Osteoblast (primary cell): ENCODE measurements at regions not wholly inside any gene's neighbourhood (a gene's known extent, or its start where the extent isn't known, plus 50 kb on each side); places are given as distances from the start of the nearest gene placed in this dataset.

Source experiments
- DNase-seq: peaks from one replicate; pipeline ENCODE4 v3.0.0; 2011; ENCODE audit warnings: low spot score, mixed read lengths; ENCODE audit not compliant: insufficient read length; ENCODE audit errors: missing footprints
- H2AFZ ChIP-seq: 2 replicates; pipeline ENCODE4 v1.6.0; 2011; ENCODE audit warnings: mild to moderate bottlenecking, low read length
- H3K27ac ChIP-seq: 2 replicates; pipeline ENCODE4 v1.5.1; 2011; ENCODE audit warnings: mild to moderate bottlenecking, low read depth, low read length, moderate library complexity
- H3K27me3 ChIP-seq: 2 replicates; pipeline ENCODE4 v1.6.0; 2012; ENCODE audit warnings: mild to moderate bottlenecking, control low read depth, inconsistent platforms, low read length, moderate library complexity; ENCODE audit not compliant: insufficient read depth
- H3K36me3 ChIP-seq: 2 replicates; pipeline ENCODE4 v1.5.1; 2011; ENCODE audit warnings: mild to moderate bottlenecking, low read length, control low read depth, moderate library complexity; ENCODE audit not compliant: insufficient read depth
- H3K4me1 ChIP-seq: 2 replicates; pipeline ENCODE4 v1.5.1; 2011; ENCODE audit warnings: mild to moderate bottlenecking, low read length, control low read depth, moderate library complexity; ENCODE audit not compliant: insufficient read depth
- H3K4me2 ChIP-seq: 2 replicates; pipeline ENCODE4 v1.6.0; 2011; ENCODE audit warnings: mild to moderate bottlenecking, low read length; ENCODE audit not compliant: insufficient read depth
- H3K4me3 ChIP-seq: fragments of 200-600 bp; sonication (generic); 3 replicates; pipeline ENCODE4 v1.5.1; 2012; ENCODE audit warnings: mild to moderate bottlenecking, low read length, inconsistent platforms; ENCODE audit not compliant: insufficient read depth
- H3K79me2 ChIP-seq: 2 replicates; pipeline ENCODE4 v1.6.0; 2012; ENCODE audit warnings: mild to moderate bottlenecking, low read length, control low read depth, inconsistent platforms; ENCODE audit not compliant: insufficient read depth
- H3K9me3 ChIP-seq: 2 replicates; pipeline ENCODE4 v1.5.1; 2011; ENCODE audit warnings: low read depth, low read length, control low read depth
- H4K20me1 ChIP-seq: 2 replicates; pipeline ENCODE4 v1.6.0; 2012; ENCODE audit warnings: mild to moderate bottlenecking, low read length, control low read depth; ENCODE audit not compliant: insufficient read depth
- TF ChIP-seq, protein P1 (sequence below): IDR thresholded peaks from 2 replicates; pipeline ENCODE4 v1.5.1; 2011; ENCODE audit warnings: mild to moderate bottlenecking, low read depth, low read length, moderate library complexity; ENCODE audit errors: extremely low read depth

DNA sequence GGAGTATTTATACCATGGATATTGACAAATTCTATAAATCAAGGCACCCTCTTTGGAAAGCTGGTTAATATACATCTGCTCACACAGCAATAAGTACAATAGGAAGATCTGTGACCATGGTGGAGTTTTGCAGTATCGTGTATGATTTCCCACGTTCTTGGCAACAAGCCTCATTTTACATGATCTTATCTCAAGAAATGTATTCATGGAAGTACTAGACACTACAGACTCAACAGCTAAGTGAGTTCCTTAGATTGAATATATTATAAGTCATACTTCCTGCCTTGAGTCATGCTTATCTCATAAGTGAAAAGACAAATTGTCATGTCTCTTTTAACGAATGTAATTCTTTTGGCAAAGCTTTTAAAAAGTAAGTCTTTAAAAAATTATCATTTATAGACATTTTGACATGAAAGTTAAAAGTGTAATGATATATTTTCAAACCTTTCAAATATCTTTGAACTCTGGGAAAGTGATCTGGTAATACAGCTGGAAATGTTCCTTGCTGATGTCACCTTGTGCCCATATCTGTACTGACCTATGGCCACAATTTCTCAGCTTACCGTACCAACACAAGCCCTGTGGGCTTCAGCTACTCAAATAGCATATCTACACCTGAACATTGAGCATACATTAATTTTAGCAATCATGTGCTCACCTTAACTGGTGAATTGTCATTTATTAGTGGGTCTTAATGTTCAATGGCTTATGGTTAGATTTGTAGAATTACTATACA, 130.3 kb upstream of the TMC3 start:
- Histone ChIP-seq H3K27me3 (no peaks in the 10 kb centered on the region), H3K79me2 (no peaks in the 10 kb centered on the region), H3K4me2 (no peak overlapping the region), H3K9me3 (no peaks in the 10 kb centered on the region), H2AFZ (no peak overlapping the region), H3K36me3 (no peaks in the 10 kb centered on the region), H3K4me3 (no peak overlapping the region), H3K4me1 (no peaks in the 10 kb centered on the region), H4K20me1 (no peaks in the 10 kb centered on the region), H3K27ac (no peak overlapping the region)
- TF ChIP-seq, protein P1, sequence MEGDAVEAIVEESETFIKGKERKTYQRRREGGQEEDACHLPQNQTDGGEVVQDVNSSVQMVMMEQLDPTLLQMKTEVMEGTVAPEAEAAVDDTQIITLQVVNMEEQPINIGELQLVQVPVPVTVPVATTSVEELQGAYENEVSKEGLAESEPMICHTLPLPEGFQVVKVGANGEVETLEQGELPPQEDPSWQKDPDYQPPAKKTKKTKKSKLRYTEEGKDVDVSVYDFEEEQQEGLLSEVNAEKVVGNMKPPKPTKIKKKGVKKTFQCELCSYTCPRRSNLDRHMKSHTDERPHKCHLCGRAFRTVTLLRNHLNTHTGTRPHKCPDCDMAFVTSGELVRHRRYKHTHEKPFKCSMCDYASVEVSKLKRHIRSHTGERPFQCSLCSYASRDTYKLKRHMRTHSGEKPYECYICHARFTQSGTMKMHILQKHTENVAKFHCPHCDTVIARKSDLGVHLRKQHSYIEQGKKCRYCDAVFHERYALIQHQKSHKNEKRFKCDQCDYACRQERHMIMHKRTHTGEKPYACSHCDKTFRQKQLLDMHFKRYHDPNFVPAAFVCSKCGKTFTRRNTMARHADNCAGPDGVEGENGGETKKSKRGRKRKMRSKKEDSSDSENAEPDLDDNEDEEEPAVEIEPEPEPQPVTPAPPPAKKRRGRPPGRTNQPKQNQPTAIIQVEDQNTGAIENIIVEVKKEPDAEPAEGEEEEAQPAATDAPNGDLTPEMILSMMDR: no peak
- DNase-seq: peak; percentile 62

DNA sequence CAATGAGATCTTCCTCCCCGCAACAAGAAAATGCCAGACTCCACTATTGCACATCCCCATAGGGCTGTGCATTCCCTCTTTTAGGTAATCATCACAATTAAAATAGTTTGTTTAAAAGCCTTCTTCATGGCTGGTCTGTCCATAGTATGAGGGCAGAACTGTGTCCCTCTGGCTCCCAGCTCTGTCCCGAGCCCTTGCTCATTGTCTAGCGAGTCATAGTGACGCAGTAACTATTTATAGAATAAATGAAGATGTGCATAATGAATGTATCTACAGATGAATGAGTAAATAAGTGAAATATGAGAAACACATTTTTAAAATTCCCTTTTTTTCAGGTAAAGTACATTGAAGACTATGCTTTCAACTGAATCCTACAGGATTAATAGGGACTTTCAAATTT, 128.4 kb upstream of the TMC3 start:
- TF ChIP-seq, protein P1: no peak
- H3K27ac ChIP-seq: no peak overlapping the region
- no peaks in the 10 kb centered on the region for H4K20me1 ChIP-seq
- no peaks in the 10 kb centered on the region for H3K27me3 ChIP-seq
- H2AFZ ChIP-seq: no peak overlapping the region
- no peaks in the 10 kb centered on the region for H3K4me1 ChIP-seq
- H3K4me2 ChIP-seq: no peak overlapping the region
- H3K9me3 ChIP-seq: no peaks in the 10 kb centered on the region
- DNase-seq: no peak
- H3K4me3 ChIP-seq: no peak overlapping the region
- no peaks in the 10 kb centered on the region for H3K36me3 ChIP-seq
- H3K79me2 ChIP-seq: no peaks in the 10 kb centered on the region

DNA sequence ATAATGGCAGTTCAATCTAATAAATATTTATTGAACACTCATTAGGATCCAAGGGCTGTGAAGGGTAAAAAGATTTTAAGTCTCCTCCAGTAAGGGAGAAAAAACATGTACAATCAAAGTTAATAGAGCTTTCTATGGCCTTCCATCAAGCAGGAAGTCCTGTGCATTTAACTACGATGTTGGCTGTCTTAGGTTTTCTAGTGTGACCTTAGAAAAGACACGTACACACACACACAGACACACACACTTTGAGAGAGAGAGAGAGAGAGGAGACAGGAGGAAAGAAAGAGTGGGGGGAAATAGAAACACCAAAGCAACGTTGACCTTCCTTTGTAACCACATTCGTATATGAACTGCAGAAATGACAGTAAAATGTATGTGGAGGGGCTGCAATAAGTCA, 126.1 kb upstream of the TMC3 start:
- Histone ChIP-seq H3K4me2 (no peak overlapping the region), H3K79me2 (no peaks in the 10 kb centered on the region), H3K4me1 (no peaks in the 10 kb centered on the region), H3K27me3 (no peaks in the 10 kb centered on the region), H3K36me3 (no peaks in the 10 kb centered on the region), H3K4me3 (no peak overlapping the region), H4K20me1 (no peaks in the 10 kb centered on the region), H2AFZ (no peak overlapping the region), H3K9me3 (no peaks in the 10 kb centered on the region), H3K27ac (no peak overlapping the region)
- TF ChIP-seq, protein P1: no peak
- no peak for DNase-seq

DNA sequence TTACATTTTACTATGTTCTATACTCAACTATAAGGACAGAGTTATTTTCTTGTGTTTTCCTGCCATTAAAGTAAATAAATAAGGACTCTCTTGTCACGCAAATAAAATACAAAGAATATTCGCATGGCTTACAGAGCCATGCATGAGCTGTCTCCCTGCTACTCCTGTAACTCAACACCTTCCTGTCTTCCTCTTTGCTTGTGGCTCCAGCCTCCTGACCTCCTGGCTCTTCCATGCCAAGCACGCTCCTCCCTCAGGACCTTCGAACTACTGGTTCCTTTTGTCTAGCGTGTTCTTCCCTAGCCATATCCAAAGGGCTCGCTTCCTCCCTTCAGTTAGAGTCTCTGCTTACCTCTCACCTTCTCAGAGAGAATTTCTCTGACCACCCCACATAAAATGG, 124.3 kb upstream of the TMC3 start:
- Histone ChIP-seq H3K4me2 (no peak overlapping the region), H3K27me3 (no peaks in the 10 kb centered on the region), H4K20me1 (no peaks in the 10 kb centered on the region), H3K4me1 (no peaks in the 10 kb centered on the region), H3K27ac (no peak overlapping the region), H3K9me3 (no peaks in the 10 kb centered on the region), H3K79me2 (no peaks in the 10 kb centered on the region), H2AFZ (no peak overlapping the region), H3K4me3 (no peak overlapping the region), H3K36me3 (no peaks in the 10 kb centered on the region)
- DNase-seq: no peak
- TF ChIP-seq, protein P1: no peak
